HepG2 (cell line): ENCODE measurements at regions not wholly inside any gene's neighbourhood (a gene's known extent, or its start where the extent isn't known, plus 50 kb on each side); places are given as distances from the start of the nearest gene placed in this dataset.

Source experiments
- ATAC-seq: fragments of 200-7000 bp; cut with Tn5 transposase; 3 replicates; pipeline ENCODE4 v1.9.1; 2020; ENCODE audit warnings: mild to moderate bottlenecking, moderate library complexity
- BruUV-seq: library from RNA; stranded (reverse); fragments of 400-500 nt; replicated peaks from 2 replicates; lab custom pipeline; 2021; lab: Mats Ljungman, UMichigan
- CTCF ChIA-PET: fragments of 300-600 bp; formaldehyde crosslinking; extraction: SDS; loops from one replicate; lab custom pipeline; 2021; ENCODE audit warnings: low total read pairs, inconsistent platforms, low intra/inter-chr PET ratio; lab: Yijun Ruan, JAX
- POLR2A ChIA-PET: fragments of 350-600 bp; sonication (Branson Sonifier 250); formaldehyde crosslinking; loops from one replicate; lab custom pipeline; 2020; ENCODE audit warnings: antibody characterized with exemption, inconsistent platforms; lab: Yijun Ruan, JAX
- DNase-seq: peaks from one replicate; pipeline ENCODE4 v3.0.0-alpha.2; 2015; ENCODE audit warnings: low spot score
- FAIRE-seq: peaks from 3 replicates; lab custom pipeline; 2011; peaks lifted over from hg19 to GRCh38; lab: Jason Lieb, UNC
- H2AFZ ChIP-seq: one replicate; pipeline ENCODE4 v1.6.1; 2011; ENCODE audit warnings: low read length, inconsistent platforms
- H3K27ac ChIP-seq: fragments of 300-600 bp; 3 replicates; pipeline ENCODE4 v1.8.0; 2011; ENCODE audit warnings: mixed run types, mild to moderate bottlenecking, mixed read lengths, low read length, inconsistent platforms; ENCODE audit not compliant: insufficient read depth; ENCODE audit errors: extremely low read length
- H3K27me3 ChIP-seq, 2 experiments: fragments of 200-600 bp in 1 of 2; 2 replicates in 1 of 2; 3 replicates in 1 of 2; pipeline versions ENCODE4 v1.6.0 to v1.8.0; 2011; ENCODE audit warnings: low read length in 2 of 2, mild to moderate bottlenecking in 2 of 2, moderate library complexity in 2 of 2, inconsistent platforms in 1 of 2; ENCODE audit not compliant: insufficient read depth in 2 of 2, control insufficient read depth in 1 of 2
- H3K36me3 ChIP-seq, 2 experiments: fragments of 200-600 bp in 1 of 2; replicated peaks in 1 of 2; 2 replicates in 1 of 2; 3 replicates in 1 of 2; pipeline versions ENCODE4 v1.5.1 to v1.8.0; 2011; ENCODE audit warnings: low read length in 2 of 2, inconsistent platforms in 1 of 2; ENCODE audit not compliant: insufficient read depth in 2 of 2, control insufficient read depth in 1 of 2
- H3K4me1 ChIP-seq: 2 replicates; pipeline ENCODE4 v1.5.1; 2012; ENCODE audit warnings: low read length, inconsistent platforms; ENCODE audit not compliant: insufficient read depth
- H3K4me2 ChIP-seq: 2 replicates; pipeline ENCODE4 v1.6.0; 2011; ENCODE audit warnings: low read depth, low read length, inconsistent platforms
- H3K4me3 ChIP-seq, 3 experiments: fragments of 200-600 bp in 1 of 3; sonication (generic), shearing (Covaris generic) in 1 of 3; replicated peaks in 1 of 3; 2 replicates each; pipeline ENCODE4 v1.5.1; 2011 to 2016; ENCODE audit warnings: low read length in 3 of 3, inconsistent platforms in 2 of 3, low read depth in 2 of 3, mild to moderate bottlenecking in 2 of 3, control low read depth in 1 of 3, mixed read lengths in 1 of 3; ENCODE audit not compliant: insufficient read depth in 1 of 3
- H3K79me2 ChIP-seq: one replicate; pipeline ENCODE4 v1.6.1; 2011; ENCODE audit warnings: low read length, inconsistent platforms; ENCODE audit not compliant: insufficient read depth
- H3K9ac ChIP-seq: 2 replicates; pipeline ENCODE4 v1.6.0; 2011; ENCODE audit warnings: mild to moderate bottlenecking, low read depth, low read length, inconsistent platforms; ENCODE audit not compliant: insufficient read depth
- H3K9me3 ChIP-seq: 2 replicates; pipeline ENCODE4 v1.5.1; 2012; ENCODE audit warnings: mild to moderate bottlenecking, low read length
- H4K20me1 ChIP-seq: 2 replicates; pipeline ENCODE4 v1.6.0; 2011; ENCODE audit warnings: inconsistent platforms, mild to moderate bottlenecking, low read length, moderate library complexity; ENCODE audit not compliant: insufficient read depth
- ATAD3A ChIP-seq: sonication (generic); formaldehyde crosslinking; IDR thresholded peaks from 2 replicates; pipeline ENCODE4 v1.4.0; 2020; ENCODE audit warnings: missing genetic modification reagents
- BCL6 ChIP-seq: IDR thresholded peaks from 2 replicates; pipeline ENCODE4 v1.6.1; 2016; ENCODE audit warnings: missing genetic modification reagents, missing compliant biosample characterization
- CCAR2 ChIP-seq: fragments of 200-400 bp; formaldehyde crosslinking; optimal IDR thresholded peaks from 2 replicates; pipeline ENCODE3; 2018; ENCODE audit warnings: low read depth, mild to moderate bottlenecking, low read length, moderate library complexity
- CHCHD3 ChIP-seq: sonication (generic); formaldehyde crosslinking; IDR thresholded peaks from 2 replicates; pipeline ENCODE4 v1.8.0; 2022; ENCODE audit warnings: mild to moderate bottlenecking, missing genetic modification reagents, moderate library complexity
- HNRNPH1 ChIP-seq: fragments of 200-400 bp; formaldehyde crosslinking; optimal IDR thresholded peaks from 2 replicates; pipeline ENCODE3; 2017; ENCODE audit warnings: mild to moderate bottlenecking, low read depth, low read length
- HOXA3 ChIP-seq: sonication (generic); formaldehyde crosslinking; IDR thresholded peaks from 2 replicates; pipeline ENCODE4 v1.5.0; 2020; ENCODE audit warnings: missing genetic modification reagents
- NONO ChIP-seq, 2 experiments: fragments of 450-650 bp in 1 of 2; sonication (generic) in 1 of 2; formaldehyde crosslinking in 1 of 2; IDR thresholded peaks in 1 of 2; conservative IDR thresholded peaks in 1 of 2; 2 replicates each; pipeline versions ENCODE4 v1.6.1 to v1.8.0; 2017 to 2022; ENCODE audit warnings: mild to moderate bottlenecking in 1 of 2, missing genetic modification reagents in 1 of 2, moderate library complexity in 1 of 2
- SALL2 ChIP-seq: sonication (generic); formaldehyde crosslinking; IDR thresholded peaks from 2 replicates; pipeline ENCODE4 v1.8.1; 2023; ENCODE audit warnings: mild to moderate bottlenecking, missing genetic modification reagents, inconsistent platforms
- SNAI1 ChIP-seq: sonication (generic); formaldehyde crosslinking; IDR thresholded peaks from 2 replicates; pipeline ENCODE4 v1.5.0; 2020; ENCODE audit warnings: mild to moderate bottlenecking, missing genetic modification reagents, borderline replicate concordance
- U2AF1 ChIP-seq: fragments of 200-400 bp; formaldehyde crosslinking; optimal IDR thresholded peaks from 2 replicates; pipeline ENCODE3; 2017; ENCODE audit warnings: mild to moderate bottlenecking, low read depth, low read length
- ZBTB7B ChIP-seq: sonication (generic); formaldehyde crosslinking; IDR thresholded peaks from 2 replicates; pipeline ENCODE4 v1.4.0; 2020; ENCODE audit warnings: missing genetic modification reagents
- ZNF136 ChIP-seq: sonication (generic); formaldehyde crosslinking; IDR thresholded peaks from 2 replicates; pipeline ENCODE4 v1.8.1; 2022; ENCODE audit warnings: low read depth, mild to moderate bottlenecking, moderate library complexity, missing genetic modification reagents
- ZNF564 ChIP-seq: sonication (generic); formaldehyde crosslinking; IDR thresholded peaks from 2 replicates; pipeline ENCODE4 v1.8.1; 2023; ENCODE audit warnings: mild to moderate bottlenecking, missing genetic modification reagents
- ZNF703 ChIP-seq: sonication (generic); formaldehyde crosslinking; IDR thresholded peaks from 2 replicates; pipeline ENCODE4 v1.5.1; 2020; ENCODE audit warnings: missing genetic modification reagents, mild to moderate bottlenecking, moderate library complexity, borderline replicate concordance
- ZNF713 ChIP-seq: sonication (generic); formaldehyde crosslinking; IDR thresholded peaks from 2 replicates; pipeline ENCODE4 v1.4.0; 2020; ENCODE audit warnings: mild to moderate bottlenecking, missing genetic modification reagents
- ZNF850 ChIP-seq: sonication (generic); formaldehyde crosslinking; conservative IDR thresholded peaks from 2 replicates; pipeline ENCODE4 v1.9.0; 2021; ENCODE audit warnings: mild to moderate bottlenecking, missing genetic modification reagents
- WGBS: methylation state at CpG from one replicate; pipeline ENCODE4 v1.1.6; 2017; ENCODE audit warnings: low lambda C conversion rate; 5-methylcytosine and 5-hydroxymethylcytosine counted together
- in situ Hi-C: cut with HindIII; loops from 2 replicates; pipeline ENCODE4 v1.10.0; 2017; ENCODE audit warnings: low pct_unique_long_range_greater_than_20kb; ENCODE audit not compliant: extremely low pct_ligation_motif_present
- intact Hi-C: fragments of 100-400 bp; cut with micrococcal nuclease; formaldehyde crosslinking; loops from one replicate; pipeline ENCODE4 v1.10.0; 2022; ENCODE audit not compliant: unreplicated experiment
- TF ChIP-seq, protein P1 (sequence below): sonication (generic); formaldehyde crosslinking; IDR thresholded peaks from 2 replicates; pipeline ENCODE4 v1.4.0; 2020; ENCODE audit warnings: missing genetic modification reagents
- TF ChIP-seq, protein P2 (sequence below): sonication (generic); formaldehyde crosslinking; IDR thresholded peaks from 2 replicates; pipeline ENCODE4 v1.4.0; 2020; ENCODE audit warnings: missing genetic modification reagents
- TF ChIP-seq, protein P3 (sequence below): sonication (generic); formaldehyde crosslinking; IDR thresholded peaks from 2 replicates; pipeline ENCODE4 v1.4.0; 2020; ENCODE audit warnings: mild to moderate bottlenecking, missing genetic modification reagents
- TF ChIP-seq, protein P4 (sequence below): sonication (generic); formaldehyde crosslinking; IDR thresholded peaks from 2 replicates; pipeline ENCODE4 v1.4.0; 2020; ENCODE audit warnings: mild to moderate bottlenecking, missing genetic modification reagents, borderline replicate concordance

DNA sequence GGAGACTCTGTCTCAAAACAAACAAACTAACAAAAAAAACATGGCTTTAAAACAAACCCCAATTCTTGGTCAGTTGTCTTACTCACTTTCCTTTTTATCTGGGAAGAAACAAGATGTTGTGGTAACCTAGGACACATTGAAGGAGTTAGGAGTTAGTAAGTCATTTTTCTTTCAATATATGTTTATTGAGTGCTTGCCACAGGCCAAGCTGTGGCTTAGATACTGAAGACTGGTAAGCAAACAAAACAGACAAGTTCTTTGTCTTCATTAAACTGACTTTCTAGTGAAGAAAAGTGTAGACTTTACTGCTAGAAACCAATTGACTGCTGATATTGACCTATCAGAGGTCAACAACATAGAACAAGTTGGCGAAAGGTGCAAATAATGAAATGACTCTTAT lies 1228.3 kb upstream of the FAM98A start:
- H3K9me3 ChIP-seq, result peaks cover 28% of the 10 kb centered on the region
- WGBS, result 31% methylated on average over 1 of the region's 1 CpG

More for the DNA sequence above, 1228.3 kb upstream of the FAM98A start:
- TF ChIP-seq ZNF703 (CRISPR knock-in tag) (no peak), BCL6 (CRISPR knock-in tag) (no peak), SALL2 (CRISPR knock-in tag) (no peak), ATAD3A (no peak), ZNF564 (CRISPR knock-in tag) (no peak), HNRNPH1 (no peak), HOXA3 (CRISPR knock-in tag) (no peak), ZBTB7B (CRISPR knock-in tag) (no peak), ZNF136 (CRISPR knock-in tag) (no peak), ZNF713 (CRISPR knock-in tag) (no peak), U2AF1 (no peak), NONO (IDR thresholded peaks at IDR 0.05) (no peak), NONO (CRISPR knock-in tag; conservative IDR thresholded peaks at IDR 0.05) (no peak), ZNF850 (no peak), CCAR2 (no peak), CHCHD3 (CRISPR knock-in tag) (no peak), SNAI1 (CRISPR knock-in tag) (no peak)
- TF ChIP-seq, protein P1, sequence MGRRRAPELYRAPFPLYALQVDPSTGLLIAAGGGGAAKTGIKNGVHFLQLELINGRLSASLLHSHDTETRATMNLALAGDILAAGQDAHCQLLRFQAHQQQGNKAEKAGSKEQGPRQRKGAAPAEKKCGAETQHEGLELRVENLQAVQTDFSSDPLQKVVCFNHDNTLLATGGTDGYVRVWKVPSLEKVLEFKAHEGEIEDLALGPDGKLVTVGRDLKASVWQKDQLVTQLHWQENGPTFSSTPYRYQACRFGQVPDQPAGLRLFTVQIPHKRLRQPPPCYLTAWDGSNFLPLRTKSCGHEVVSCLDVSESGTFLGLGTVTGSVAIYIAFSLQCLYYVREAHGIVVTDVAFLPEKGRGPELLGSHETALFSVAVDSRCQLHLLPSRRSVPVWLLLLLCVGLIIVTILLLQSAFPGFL, result no peak
- TF ChIP-seq, protein P2, sequence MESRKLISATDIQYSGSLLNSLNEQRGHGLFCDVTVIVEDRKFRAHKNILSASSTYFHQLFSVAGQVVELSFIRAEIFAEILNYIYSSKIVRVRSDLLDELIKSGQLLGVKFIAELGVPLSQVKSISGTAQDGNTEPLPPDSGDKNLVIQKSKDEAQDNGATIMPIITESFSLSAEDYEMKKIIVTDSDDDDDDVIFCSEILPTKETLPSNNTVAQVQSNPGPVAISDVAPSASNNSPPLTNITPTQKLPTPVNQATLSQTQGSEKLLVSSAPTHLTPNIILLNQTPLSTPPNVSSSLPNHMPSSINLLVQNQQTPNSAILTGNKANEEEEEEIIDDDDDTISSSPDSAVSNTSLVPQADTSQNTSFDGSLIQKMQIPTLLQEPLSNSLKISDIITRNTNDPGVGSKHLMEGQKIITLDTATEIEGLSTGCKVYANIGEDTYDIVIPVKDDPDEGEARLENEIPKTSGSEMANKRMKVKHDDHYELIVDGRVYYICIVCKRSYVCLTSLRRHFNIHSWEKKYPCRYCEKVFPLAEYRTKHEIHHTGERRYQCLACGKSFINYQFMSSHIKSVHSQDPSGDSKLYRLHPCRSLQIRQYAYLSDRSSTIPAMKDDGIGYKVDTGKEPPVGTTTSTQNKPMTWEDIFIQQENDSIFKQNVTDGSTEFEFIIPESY, result no peak
- TF ChIP-seq, protein P3, sequence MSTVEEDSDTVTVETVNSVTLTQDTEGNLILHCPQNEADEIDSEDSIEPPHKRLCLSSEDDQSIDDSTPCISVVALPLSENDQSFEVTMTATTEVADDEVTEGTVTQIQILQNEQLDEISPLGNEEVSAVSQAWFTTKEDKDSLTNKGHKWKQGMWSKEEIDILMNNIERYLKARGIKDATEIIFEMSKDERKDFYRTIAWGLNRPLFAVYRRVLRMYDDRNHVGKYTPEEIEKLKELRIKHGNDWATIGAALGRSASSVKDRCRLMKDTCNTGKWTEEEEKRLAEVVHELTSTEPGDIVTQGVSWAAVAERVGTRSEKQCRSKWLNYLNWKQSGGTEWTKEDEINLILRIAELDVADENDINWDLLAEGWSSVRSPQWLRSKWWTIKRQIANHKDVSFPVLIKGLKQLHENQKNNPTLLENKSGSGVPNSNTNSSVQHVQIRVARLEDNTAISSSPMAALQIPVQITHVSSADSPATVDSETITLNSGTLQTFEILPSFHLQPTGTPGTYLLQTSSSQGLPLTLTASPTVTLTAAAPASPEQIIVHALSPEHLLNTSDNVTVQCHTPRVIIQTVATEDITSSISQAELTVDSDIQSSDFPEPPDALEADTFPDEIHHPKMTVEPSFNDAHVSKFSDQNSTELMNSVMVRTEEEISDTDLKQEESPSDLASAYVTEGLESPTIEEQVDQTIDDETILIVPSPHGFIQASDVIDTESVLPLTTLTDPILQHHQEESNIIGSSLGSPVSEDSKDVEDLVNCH (CRISPR knock-in tag), result no peak
- TF ChIP-seq, protein P4, sequence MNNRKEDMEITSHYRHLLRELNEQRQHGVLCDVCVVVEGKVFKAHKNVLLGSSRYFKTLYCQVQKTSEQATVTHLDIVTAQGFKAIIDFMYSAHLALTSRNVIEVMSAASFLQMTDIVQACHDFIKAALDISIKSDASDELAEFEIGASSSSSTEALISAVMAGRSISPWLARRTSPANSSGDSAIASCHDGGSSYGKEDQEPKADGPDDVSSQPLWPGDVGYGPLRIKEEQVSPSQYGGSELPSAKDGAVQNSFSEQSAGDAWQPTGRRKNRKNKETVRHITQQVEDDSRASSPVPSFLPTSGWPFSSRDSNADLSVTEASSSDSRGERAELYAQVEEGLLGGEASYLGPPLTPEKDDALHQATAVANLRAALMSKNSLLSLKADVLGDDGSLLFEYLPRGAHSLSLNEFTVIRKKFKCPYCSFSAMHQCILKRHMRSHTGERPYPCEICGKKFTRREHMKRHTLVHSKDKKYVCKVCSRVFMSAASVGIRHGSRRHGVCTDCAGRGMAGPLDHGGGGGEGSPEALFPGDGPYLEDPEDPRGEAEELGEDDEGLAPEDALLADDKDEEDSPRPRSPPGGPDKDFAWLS (CRISPR knock-in tag), result no peak
- Histone ChIP-seq H2AFZ (no peak overlapping the region), H3K4me3 (no peak overlapping the region), H4K20me1 (no peaks in the 10 kb centered on the region), H3K4me1 (no peaks in the 10 kb centered on the region), H3K79me2 (no peaks in the 10 kb centered on the region), H3K36me3 (no peaks in the 10 kb centered on the region), H3K27me3 (no peaks in the 10 kb centered on the region), H3K4me2 (no peak overlapping the region), H3K27ac (no peak overlapping the region), H3K9ac (no peak overlapping the region)
- CTCF ChIA-PET, result no interaction called here
- in situ Hi-C loops (no loop called here), intact Hi-C loops (no loop called here)
- DNase-seq (no peak), ATAC-seq (no peak), FAIRE-seq (no peak)
- no TSS peak for BruUV-seq
- POLR2A ChIA-PET, result no interaction called here
